ENCODE measurements at regions not wholly inside any gene's neighbourhood (a gene's known extent, or its start where the extent isn't known, plus 50 kb on each side); places are given as distances from the start of the nearest gene placed in this dataset.
A peak's percentile ranks its signal among the peaks of the same experiment; 100 is the strongest.

DNA sequence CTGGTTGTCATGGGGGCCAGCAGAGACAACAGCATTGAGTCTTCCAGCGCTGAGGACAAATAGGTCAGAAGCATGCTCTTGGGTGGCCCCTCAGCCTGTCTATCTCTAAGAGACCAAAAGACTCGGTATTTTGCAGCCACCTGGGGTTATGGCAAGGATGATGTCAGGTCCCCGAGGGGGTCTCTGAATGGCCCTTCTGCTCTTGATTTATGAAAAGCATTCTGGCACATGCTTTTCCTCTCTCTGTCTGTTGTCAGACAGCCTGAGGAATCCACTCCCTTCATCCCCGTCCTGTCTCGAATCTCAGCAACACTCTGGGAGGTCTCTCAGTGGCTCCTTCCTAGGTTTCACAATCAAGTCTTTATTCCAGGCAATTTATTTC, 156.6 kb upstream of the RGMA start:
- H3K4me3 ChIP-seq: no peak overlapping the region
- no peaks in the 10 kb centered on the region for H3K36me3 ChIP-seq
- H3K27ac ChIP-seq: no peak overlapping the region
- no peaks in the 10 kb centered on the region for H3K4me1 ChIP-seq (replicated peaks)
- H3K9me3 ChIP-seq (replicated peaks): no peaks in the 10 kb centered on the region
- DNase-seq (ENCODE audit: low read depth in 1 of 2, low spot score in 2 of 2): peak in 1 of 2 experiments; percentile 4
- H3K27me3 ChIP-seq (replicated peaks): no peaks in the 10 kb centered on the region

DNA sequence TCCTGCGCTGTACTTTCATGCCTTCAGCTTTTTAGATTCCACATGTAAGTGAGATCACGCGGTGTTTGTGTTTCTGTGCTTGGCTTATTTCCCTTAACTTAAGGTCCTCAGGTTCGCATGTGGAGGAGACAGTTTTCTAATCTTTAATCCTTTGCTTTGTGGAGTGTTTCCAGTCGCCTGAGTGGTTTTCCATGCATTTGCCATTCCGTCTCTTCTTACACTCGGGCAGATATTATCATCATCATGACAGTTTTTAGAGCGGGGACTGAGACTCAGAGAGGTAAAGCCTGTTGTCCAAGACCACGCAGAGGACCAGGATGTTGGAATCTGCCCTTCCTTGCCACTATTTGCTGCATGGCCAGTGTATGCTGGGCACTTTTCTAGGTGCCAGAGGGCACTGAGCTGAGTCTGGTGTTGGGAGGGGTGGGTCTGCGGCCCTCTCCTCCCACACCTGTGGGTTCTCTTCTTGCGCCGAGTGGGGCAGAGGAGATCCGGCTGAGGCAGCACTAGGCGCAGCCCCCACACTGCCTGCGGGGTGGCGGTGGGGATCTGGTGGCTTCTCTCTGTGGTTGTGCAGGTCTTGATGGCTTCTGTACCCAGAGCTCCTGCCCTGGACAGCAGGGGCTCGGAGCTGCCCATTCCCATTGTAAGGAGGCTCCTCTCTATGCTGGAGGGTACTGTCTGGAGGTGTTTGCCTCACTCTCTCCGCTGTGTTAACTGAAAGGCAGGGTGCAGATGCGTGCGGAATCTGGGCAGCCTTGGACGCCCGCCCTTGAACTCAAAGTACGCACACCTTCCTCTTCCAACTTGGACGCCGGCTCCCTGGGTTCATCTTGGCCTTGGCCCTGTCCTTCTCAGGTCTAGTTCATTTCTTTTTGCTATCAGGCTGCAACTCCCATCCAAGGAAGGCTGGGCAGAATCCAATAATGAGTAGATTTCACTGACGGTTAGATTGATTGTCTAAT, 156.0 kb upstream of the RGMA start:
- no peaks in the 10 kb centered on the region for H3K27me3 ChIP-seq (replicated peaks)
- H3K27ac ChIP-seq: no peak overlapping the region
- no peaks in the 10 kb centered on the region for H3K36me3 ChIP-seq
- DNase-seq (ENCODE audit: low read depth in 1 of 2, low spot score in 2 of 2): no peak
- no peaks in the 10 kb centered on the region for H3K4me1 ChIP-seq (replicated peaks)
- no peak overlapping the region for H3K4me3 ChIP-seq
- no peaks in the 10 kb centered on the region for H3K9me3 ChIP-seq (replicated peaks)

DNA sequence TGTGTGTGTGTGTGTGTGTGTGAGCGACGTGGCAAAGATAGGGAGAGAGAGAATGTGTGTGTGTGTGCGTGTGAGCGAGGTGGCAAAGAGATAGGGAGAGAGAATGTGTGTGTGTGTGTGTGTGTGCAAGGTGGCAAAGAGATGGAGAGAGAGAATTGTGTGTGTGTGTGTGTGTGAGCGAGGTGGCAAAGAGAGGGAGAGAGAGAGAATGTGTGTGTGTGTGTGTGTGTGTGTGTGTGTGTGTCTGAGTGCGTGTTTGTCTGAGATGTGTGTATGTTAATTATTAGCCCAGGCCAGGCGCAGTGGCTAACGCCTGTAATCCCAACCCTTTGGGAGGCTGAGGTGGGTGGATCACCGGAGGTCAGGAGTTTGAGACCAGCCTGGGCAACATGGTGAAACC, 154.6 kb upstream of the RGMA start:
- Histone ChIP-seq H3K4me1 (replicated peaks) (no peaks in the 10 kb centered on the region), H3K27ac (no peak overlapping the region), H3K4me3 (no peak overlapping the region), H3K27me3 (replicated peaks) (no peaks in the 10 kb centered on the region), H3K9me3 (replicated peaks) (no peaks in the 10 kb centered on the region), H3K36me3 (no peaks in the 10 kb centered on the region)
- no peak for DNase-seq (ENCODE audit: low read depth in 1 of 2, low spot score in 2 of 2)

DNA sequence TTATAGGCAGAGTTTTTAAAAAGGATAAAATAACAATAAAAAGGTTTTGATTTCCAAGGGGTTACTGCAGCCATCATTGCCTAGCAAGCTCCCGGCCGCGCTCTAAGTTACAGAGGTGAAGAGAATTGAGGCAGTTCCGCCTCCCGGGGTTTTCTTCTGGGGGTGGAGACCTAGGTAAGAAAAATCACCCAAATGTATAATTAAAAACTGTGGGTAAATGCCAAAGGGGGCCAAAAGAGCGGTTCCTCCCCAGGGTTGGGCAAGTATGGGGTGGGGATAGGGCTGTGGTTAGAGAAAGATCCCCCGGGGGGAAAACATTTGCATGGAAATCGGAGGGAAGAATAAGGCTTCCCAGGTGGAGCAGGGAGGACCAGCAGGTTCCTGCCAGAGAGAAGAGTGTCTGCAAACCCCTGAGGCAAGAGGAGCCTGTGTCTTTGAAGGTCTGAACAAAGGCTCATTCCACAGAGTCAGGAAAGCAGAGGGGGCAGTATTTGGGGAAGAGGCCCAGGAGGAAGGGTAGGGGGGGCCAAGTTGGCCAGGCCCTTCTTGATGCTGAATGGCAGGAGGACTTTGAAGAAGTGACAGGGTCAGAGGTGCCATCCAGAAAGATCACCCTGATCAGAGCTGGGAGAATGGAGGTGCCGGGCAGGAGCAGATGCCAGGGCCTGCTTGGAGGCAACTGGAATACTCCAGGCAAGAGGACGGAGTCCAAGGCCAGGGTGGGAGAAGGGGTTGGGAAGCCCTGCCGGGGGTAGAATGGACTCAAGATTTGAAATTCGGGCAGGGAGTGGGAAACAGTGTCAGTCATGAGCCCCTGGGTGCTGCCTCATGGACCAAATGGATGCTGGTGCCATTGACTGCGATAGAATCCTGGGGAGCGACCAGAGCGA, 152.9 kb upstream of the RGMA start:
- Histone ChIP-seq H3K27me3 (replicated peaks) (no peaks in the 10 kb centered on the region), H3K9me3 (replicated peaks) (0 out of 2 replicates have a peak, but pooled peaks cover 3% of the 10 kb centered on the region), H3K27ac (no peak overlapping the region), H3K4me3 (no peak overlapping the region), H3K4me1 (replicated peaks) (no peaks in the 10 kb centered on the region), H3K36me3 (no peaks in the 10 kb centered on the region)
- DNase-seq (ENCODE audit: low read depth in 1 of 2, low spot score in 2 of 2): no peak

DNA sequence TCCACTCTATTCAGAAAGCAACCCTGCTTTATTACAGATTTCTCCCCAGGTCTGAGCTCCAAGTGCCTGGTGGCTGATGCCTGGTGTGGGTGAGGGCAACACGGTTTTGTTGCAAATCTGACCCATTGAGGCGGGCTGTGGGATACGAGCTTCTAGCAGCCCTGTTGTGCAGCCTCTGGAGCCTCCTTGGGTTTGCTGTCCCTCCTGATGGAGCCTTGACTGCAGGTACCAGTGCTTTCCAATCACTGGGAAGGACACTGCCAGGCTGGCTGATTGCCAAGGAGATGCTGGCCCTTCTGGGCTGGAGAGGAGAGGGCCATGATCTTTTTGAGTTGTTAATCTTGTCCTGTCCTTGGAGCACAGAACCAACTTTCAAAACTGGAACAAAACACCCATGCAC, 151.0 kb upstream of the RGMA start:
- no peaks in the 10 kb centered on the region for H3K27me3 ChIP-seq (replicated peaks)
- no peaks in the 10 kb centered on the region for H3K4me1 ChIP-seq (replicated peaks)
- no peak for DNase-seq (ENCODE audit: low read depth in 1 of 2, low spot score in 2 of 2)
- H3K4me3 ChIP-seq: no peak overlapping the region
- 0 out of 2 replicates have a peak, but pooled peaks cover 3% of the 10 kb centered on the region for H3K9me3 ChIP-seq (replicated peaks)
- no peaks in the 10 kb centered on the region for H3K36me3 ChIP-seq
- no peak overlapping the region for H3K27ac ChIP-seq

DNA sequence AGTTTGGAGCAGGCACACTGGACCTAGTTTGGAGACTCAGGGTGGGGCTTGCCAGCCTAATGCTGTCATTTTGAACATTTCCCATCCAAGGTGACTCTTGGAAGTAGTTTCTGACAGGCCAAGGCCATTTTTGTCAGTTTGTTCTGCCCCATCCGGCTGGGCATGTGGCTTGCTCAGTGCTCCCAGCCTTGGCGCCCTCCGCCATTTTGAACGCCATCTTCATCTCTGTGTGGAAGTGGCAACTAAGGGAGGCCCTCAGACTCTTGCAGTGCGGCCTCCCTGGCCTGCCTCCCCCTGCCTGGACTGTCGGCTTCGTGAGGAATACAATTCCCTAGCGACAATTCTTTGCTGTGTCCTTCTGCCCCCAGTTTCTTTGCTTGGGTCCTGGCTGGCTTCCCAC, 150.6 kb upstream of the RGMA start:
- 0 out of 2 replicates have a peak, but pooled peaks cover 3% of the 10 kb centered on the region for H3K9me3 ChIP-seq (replicated peaks)
- H3K27me3 ChIP-seq (replicated peaks): no peaks in the 10 kb centered on the region
- no peaks in the 10 kb centered on the region for H3K4me1 ChIP-seq (replicated peaks)
- H3K36me3 ChIP-seq: no peaks in the 10 kb centered on the region
- no peak overlapping the region for H3K27ac ChIP-seq
- no peak overlapping the region for H3K4me3 ChIP-seq
- no peak for DNase-seq (ENCODE audit: low read depth in 1 of 2, low spot score in 2 of 2)

DNA sequence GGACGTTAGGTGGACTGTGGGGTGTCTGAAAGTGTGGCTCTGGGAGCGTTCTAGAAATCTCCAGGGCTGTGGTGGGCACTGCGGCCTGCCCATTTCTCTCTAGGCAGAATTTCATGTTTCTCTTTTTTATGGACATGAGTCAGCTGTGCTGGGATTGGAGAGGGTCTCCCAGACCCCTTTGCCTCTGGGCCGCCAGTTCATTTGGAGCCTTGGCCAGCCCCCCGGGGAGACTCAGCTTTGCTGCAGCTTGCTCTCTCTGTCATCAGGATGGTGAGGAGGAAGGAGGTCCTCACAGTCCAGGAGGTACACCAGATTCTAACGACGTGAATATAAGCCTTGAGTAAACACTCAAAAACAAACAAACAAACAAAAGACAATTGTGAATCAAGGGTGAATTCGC, 149.6 kb upstream of the RGMA start:
- no peaks in the 10 kb centered on the region for H3K36me3 ChIP-seq
- no peak for DNase-seq (ENCODE audit: low read depth in 1 of 2, low spot score in 2 of 2)
- 0 out of 2 replicates have a peak, but pooled peaks cover 3% of the 10 kb centered on the region for H3K9me3 ChIP-seq (replicated peaks)
- no peak overlapping the region for H3K27ac ChIP-seq
- no peaks in the 10 kb centered on the region for H3K27me3 ChIP-seq (replicated peaks)
- H3K4me1 ChIP-seq (replicated peaks): no peaks in the 10 kb centered on the region
- H3K4me3 ChIP-seq: no peak overlapping the region

DNA sequence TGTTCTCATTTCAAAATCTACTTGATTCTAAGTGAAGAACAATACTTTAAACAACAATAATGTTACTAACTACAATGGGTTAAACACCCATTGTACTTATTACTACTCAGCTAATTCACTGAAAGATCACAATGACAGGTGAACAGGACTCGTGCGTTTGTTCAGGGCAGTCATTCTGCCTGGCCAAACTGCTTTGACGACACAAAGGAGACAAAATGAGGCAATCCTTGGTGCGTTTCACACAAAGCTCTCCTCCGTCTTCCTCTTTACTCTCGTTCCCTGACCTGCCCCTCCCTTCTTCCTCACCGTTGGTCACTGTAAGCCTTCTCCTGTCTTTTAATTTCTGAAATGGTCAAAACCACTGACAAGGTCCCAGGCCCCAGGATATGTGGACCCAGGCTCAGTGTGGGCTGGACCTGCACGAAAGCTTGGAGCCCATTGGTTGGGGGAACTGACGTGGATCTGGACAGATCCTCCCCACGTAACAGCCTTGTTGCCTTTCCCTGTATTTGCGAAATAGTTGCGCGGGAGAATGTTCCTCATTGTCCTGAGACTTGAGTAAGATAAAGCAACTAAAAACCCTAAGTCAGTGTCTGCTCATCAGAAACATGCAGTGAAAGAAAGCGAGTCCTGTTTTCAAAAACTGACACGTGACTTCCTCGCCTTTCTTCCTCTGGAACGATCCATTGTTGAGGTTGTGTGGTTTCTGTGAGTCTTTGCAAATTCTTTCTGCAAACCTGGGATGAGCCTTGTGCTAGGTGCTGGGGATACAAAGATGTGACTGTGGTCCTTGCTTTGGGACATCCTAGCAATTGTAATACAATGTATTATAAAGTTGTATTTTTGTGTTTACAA, 147.1 kb upstream of the RGMA start:
- Histone ChIP-seq H3K27me3 (replicated peaks) (no peaks in the 10 kb centered on the region), H3K27ac (no peak overlapping the region), H3K4me1 (replicated peaks) (no peaks in the 10 kb centered on the region), H3K9me3 (replicated peaks) (0 out of 2 replicates have a peak, but pooled peaks cover 3% of the 10 kb centered on the region), H3K4me3 (no peak overlapping the region), H3K36me3 (no peaks in the 10 kb centered on the region)
- DNase-seq (ENCODE audit: low read depth in 1 of 2, low spot score in 2 of 2): no peak

DNA sequence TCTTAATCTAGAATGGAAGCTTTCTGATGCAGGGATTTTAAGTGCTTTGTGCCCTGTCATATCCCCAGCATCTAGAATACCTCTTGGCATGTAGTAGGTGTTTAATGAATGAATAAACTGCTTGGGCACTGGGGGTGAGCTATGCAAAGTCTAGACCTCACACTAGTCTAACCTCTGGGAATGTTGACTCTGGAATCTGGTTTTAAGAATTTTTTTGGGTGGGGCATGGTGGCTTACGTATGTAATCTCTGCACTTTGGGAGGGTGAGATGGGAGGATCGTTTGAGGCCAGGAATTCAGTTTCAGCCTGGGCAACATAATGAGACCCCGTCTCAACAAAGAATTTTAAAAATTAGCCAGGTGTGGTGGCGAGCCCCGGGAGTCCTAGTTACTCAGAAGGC, 146.3 kb upstream of the RGMA start:
- Histone ChIP-seq H3K4me3 (no peak overlapping the region), H3K36me3 (no peaks in the 10 kb centered on the region), H3K27me3 (replicated peaks) (no peaks in the 10 kb centered on the region), H3K27ac (no peak overlapping the region), H3K4me1 (replicated peaks) (no peaks in the 10 kb centered on the region), H3K9me3 (replicated peaks) (0 out of 2 replicates have a peak, but pooled peaks cover 3% of the 10 kb centered on the region)
- DNase-seq (ENCODE audit: low read depth in 1 of 2, low spot score in 2 of 2): no peak

DNA sequence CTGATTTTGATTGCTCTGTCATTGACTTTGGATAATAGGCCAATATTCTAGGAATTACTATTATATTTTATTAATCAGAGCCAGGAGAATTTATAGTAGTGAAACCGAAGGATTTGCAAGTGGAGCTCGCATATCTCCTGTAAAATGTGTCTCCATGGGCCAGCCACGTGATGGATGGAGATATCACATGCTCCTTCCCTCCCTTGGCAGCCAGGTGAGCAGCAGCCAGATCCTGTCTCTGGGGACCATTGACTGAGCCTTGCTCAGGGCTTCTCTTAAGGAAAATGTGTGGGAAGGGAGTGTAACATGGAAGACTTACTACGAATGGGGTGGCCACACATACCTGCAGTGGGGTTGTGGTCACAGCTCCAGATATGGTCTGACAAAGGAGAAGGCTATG, 144.7 kb upstream of the RGMA start:
- Histone ChIP-seq H3K27ac (no peak overlapping the region), H3K36me3 (no peaks in the 10 kb centered on the region), H3K4me3 (no peak overlapping the region), H3K27me3 (replicated peaks) (no peaks in the 10 kb centered on the region), H3K9me3 (replicated peaks) (0 out of 2 replicates have a peak, but pooled peaks cover 3% of the 10 kb centered on the region), H3K4me1 (replicated peaks) (no peaks in the 10 kb centered on the region)
- no peak for DNase-seq (ENCODE audit: low read depth in 1 of 2, low spot score in 2 of 2)

DNA sequence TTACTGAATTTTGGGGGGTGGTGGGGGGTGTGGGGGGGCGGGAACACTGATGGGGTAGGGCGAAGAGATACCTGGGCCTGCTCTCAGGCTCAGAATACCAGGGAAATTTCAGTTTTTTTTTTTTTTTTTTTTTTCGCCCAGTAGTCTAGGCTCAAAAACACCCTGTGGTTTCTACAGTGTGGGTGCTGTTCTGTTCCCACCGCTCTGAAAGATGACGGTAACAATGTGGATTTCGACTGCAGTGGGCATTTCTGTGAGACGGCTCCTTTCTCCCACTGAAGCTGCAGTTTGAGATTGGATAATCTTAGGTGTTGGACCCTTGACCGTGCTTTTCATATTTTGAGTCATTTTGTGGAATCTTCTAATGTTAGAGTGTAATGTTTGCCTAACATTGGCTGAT, 143.8 kb upstream of the RGMA start:
- Histone ChIP-seq H3K27ac (no peak overlapping the region), H3K4me3 (no peak overlapping the region), H3K27me3 (replicated peaks) (no peaks in the 10 kb centered on the region), H3K36me3 (no peaks in the 10 kb centered on the region), H3K9me3 (replicated peaks) (0 out of 2 replicates have a peak, but pooled peaks cover 2% of the 10 kb centered on the region), H3K4me1 (replicated peaks) (no peaks in the 10 kb centered on the region)
- no peak for DNase-seq (ENCODE audit: low read depth in 1 of 2, low spot score in 2 of 2)

DNA sequence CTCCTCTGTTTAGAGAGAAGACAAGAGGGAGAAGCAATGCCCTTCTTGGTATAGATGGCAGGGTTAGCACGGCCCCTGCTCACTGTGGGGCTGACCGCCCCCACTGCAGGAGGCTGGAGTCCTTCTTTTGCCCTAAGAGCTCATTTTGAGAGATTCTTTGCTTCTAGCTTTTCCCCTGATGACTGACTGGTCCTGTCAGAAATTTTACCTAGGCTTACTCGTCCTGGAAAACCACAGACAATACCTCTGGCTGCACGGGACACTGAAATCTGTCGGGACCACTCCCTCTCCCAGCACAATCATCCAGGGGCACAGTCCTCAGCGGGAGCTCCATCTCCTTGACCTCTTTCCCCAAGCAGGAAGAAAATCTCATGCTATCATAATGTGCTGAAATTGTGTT, 143.0 kb upstream of the RGMA start:
- DNase-seq (ENCODE audit: low read depth in 1 of 2, low spot score in 2 of 2): no peak
- no peak overlapping the region for H3K4me3 ChIP-seq
- no peaks in the 10 kb centered on the region for H3K9me3 ChIP-seq (replicated peaks)
- no peak overlapping the region for H3K27ac ChIP-seq
- no peaks in the 10 kb centered on the region for H3K4me1 ChIP-seq (replicated peaks)
- H3K36me3 ChIP-seq: no peaks in the 10 kb centered on the region
- no peaks in the 10 kb centered on the region for H3K27me3 ChIP-seq (replicated peaks)

DNA sequence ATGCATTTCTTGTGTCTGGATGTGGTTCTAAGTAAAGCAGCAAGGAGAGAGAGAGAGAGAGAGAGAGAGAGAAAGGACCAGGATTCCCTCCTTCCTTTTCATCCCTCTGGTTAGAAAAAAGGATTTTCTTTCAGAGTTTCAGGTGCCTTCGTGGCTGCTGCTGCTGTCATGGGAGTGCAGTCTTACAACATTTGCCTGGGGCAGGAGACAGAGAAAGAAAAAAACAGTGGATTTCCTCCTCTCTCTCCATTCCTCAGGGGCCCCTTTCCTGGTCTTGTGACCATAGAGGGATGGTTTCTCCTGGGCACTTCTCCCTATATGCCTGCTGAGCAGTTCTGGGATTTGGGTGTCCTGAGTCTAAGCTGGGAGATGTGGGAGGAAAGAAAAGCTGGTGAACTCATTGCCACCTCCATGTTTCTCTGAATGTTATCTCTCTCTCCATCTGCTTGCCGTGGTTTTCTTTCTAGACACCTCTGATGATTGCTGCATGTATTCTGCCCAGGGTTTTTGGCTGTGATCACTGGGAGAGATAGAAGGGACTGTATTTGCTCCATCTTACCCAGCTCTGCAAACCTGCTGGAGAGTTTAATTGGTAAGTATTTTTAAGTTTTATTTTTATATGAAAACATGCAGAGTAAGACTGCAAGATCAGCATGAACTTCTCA, 142.4 kb upstream of the RGMA start:
- Histone ChIP-seq H3K36me3 (no peaks in the 10 kb centered on the region), H3K9me3 (replicated peaks) (no peaks in the 10 kb centered on the region), H3K27me3 (replicated peaks) (no peaks in the 10 kb centered on the region), H3K4me1 (replicated peaks) (no peaks in the 10 kb centered on the region), H3K4me3 (no peak overlapping the region), H3K27ac (no peak overlapping the region)
- DNase-seq (ENCODE audit: low read depth in 1 of 2, low spot score in 2 of 2): no peak

Measured in SJSA1 (cell line).